DND-41 (cell line): ENCODE measurements at regions not wholly inside any gene's neighbourhood (a gene's known extent, or its start where the extent isn't known, plus 50 kb on each side); places are given as distances from the start of the nearest gene placed in this dataset.

Experiments
- ATAC-seq: fragments of 200-7000 bp; cut with Tn5 transposase; 3 replicates; pipeline ENCODE4 v1.9.1; 2021; ENCODE audit warnings: low read depth; ENCODE audit not compliant: insufficient read depth
- DNase-seq: peaks from one replicate; pipeline ENCODE4 v3.0.0-alpha.2; 2020
- H2AFZ ChIP-seq: 2 replicates; pipeline ENCODE4 v1.6.0; 2012; ENCODE audit warnings: low read depth, low read length
- H3K27ac ChIP-seq: 2 replicates; pipeline ENCODE4 v1.5.1; 2012; ENCODE audit warnings: low read length, inconsistent platforms
- H3K27me3 ChIP-seq: fragments of 200-600 bp; sonication (generic); 2 replicates; pipeline ENCODE4 v1.6.0; 2012; ENCODE audit warnings: low read length, mild to moderate bottlenecking, inconsistent platforms; ENCODE audit not compliant: insufficient read depth, poor library complexity
- H3K36me3 ChIP-seq: 2 replicates; pipeline ENCODE4 v1.5.1; 2012; ENCODE audit warnings: low read length, inconsistent platforms; ENCODE audit not compliant: insufficient read depth
- H3K4me1 ChIP-seq: 2 replicates; pipeline ENCODE4 v1.5.1; 2012; ENCODE audit warnings: mild to moderate bottlenecking, low read length; ENCODE audit not compliant: insufficient read depth
- H3K4me2 ChIP-seq: 2 replicates; pipeline ENCODE4 v1.6.0; 2012; ENCODE audit warnings: mild to moderate bottlenecking, moderate library complexity, low read length, inconsistent platforms; ENCODE audit not compliant: insufficient read depth
- H3K4me3 ChIP-seq, 2 experiments: fragments of 200-600 bp in 1 of 2; shearing (Covaris generic) in 1 of 2; 2 replicates each; pipeline ENCODE4 v1.5.1; 2012 to 2016; ENCODE audit warnings: inconsistent platforms in 2 of 2, low read length in 2 of 2, mild to moderate bottlenecking in 2 of 2, low read depth in 1 of 2, moderate library complexity in 1 of 2
- H3K79me2 ChIP-seq: 2 replicates; pipeline ENCODE4 v1.6.0; 2012; ENCODE audit warnings: low read length, inconsistent platforms; ENCODE audit not compliant: insufficient read depth
- H3K9ac ChIP-seq: 2 replicates; pipeline ENCODE4 v1.6.0; 2012; ENCODE audit warnings: low read depth, mild to moderate bottlenecking, inconsistent platforms, low read length, moderate library complexity
- H3K9me3 ChIP-seq: 2 replicates; pipeline ENCODE4 v1.5.1; 2012; ENCODE audit warnings: low read length, moderate library complexity, mild to moderate bottlenecking, inconsistent platforms; ENCODE audit not compliant: insufficient read depth, severe bottlenecking
- H4K20me1 ChIP-seq: 2 replicates; pipeline ENCODE4 v1.6.0; 2012; ENCODE audit warnings: low read length; ENCODE audit not compliant: insufficient read depth
- CTCF ChIP-seq: IDR thresholded peaks from 2 replicates; pipeline ENCODE4 v1.5.1; 2012; ENCODE audit warnings: borderline replicate concordance, low read length, moderate library complexity, mild to moderate bottlenecking; ENCODE audit not compliant: poor library complexity, severe bottlenecking; ENCODE audit errors: extremely low read depth
- EZH2 ChIP-seq: IDR thresholded peaks from 3 replicates; pipeline ENCODE4 v1.6.1; 2012; ENCODE audit warnings: borderline replicate concordance, low read depth, mild to moderate bottlenecking, moderate library complexity, low read length, inconsistent platforms; ENCODE audit not compliant: severe bottlenecking

GRCh38 chr21:34278451-34278850, 85.4 kb upstream of the KCNE2 start:
- Histone ChIP-seq H3K27ac (no peak overlapping the region), H3K4me2 (no peak overlapping the region), H3K4me3 (no peak overlapping the region), H3K4me1 (no peaks in the 10 kb centered on the region), H3K36me3 (no peaks in the 10 kb centered on the region), H3K9ac (no peak overlapping the region), H3K27me3 (no peaks in the 10 kb centered on the region), H4K20me1 (no peaks in the 10 kb centered on the region), H3K9me3 (no peaks in the 10 kb centered on the region), H3K79me2 (no peaks in the 10 kb centered on the region), H2AFZ (no peak overlapping the region)
- no peak for ATAC-seq
- TF ChIP-seq EZH2: no peak
- TF ChIP-seq CTCF: no peak
- no peak for DNase-seq

GRCh38 chr21:34279285-34279684, 84.5 kb upstream of the KCNE2 start:
- Histone ChIP-seq H3K9me3 (no peaks in the 10 kb centered on the region), H3K36me3 (no peaks in the 10 kb centered on the region), H3K27me3 (no peaks in the 10 kb centered on the region), H3K79me2 (no peaks in the 10 kb centered on the region), H3K9ac (no peak overlapping the region), H3K4me2 (no peak overlapping the region), H3K4me1 (no peaks in the 10 kb centered on the region), H3K4me3 (no peak overlapping the region), H4K20me1 (no peaks in the 10 kb centered on the region), H3K27ac (no peak overlapping the region), H2AFZ (no peak overlapping the region)
- no peak for DNase-seq
- no peak for ATAC-seq
- TF ChIP-seq CTCF: no peak
- no peak for TF ChIP-seq EZH2

- Histone ChIP-seq H3K4me3 (no peak overlapping the region), H3K27me3 (no peaks in the 10 kb centered on the region), H2AFZ (no peak overlapping the region), H3K4me1 (no peaks in the 10 kb centered on the region), H3K79me2 (no peaks in the 10 kb centered on the region), H4K20me1 (no peaks in the 10 kb centered on the region), H3K36me3 (no peaks in the 10 kb centered on the region), H3K27ac (no peak overlapping the region), H3K9me3 (no peaks in the 10 kb centered on the region), H3K4me2 (no peak overlapping the region), H3K9ac (no peak overlapping the region)
- DNase-seq (no peak), ATAC-seq (no peak)
- TF ChIP-seq EZH2 (no peak), CTCF (no peak)
Measured at GRCh38 chr21:34279883-34280282, 83.9 kb upstream of the KCNE2 start.

- H3K27ac ChIP-seq: no peak overlapping the region
- no peak overlapping the region for H3K9ac ChIP-seq
- H3K9me3 ChIP-seq: no peaks in the 10 kb centered on the region
- no peaks in the 10 kb centered on the region for H3K4me1 ChIP-seq
- H3K36me3 ChIP-seq: no peaks in the 10 kb centered on the region
- no peaks in the 10 kb centered on the region for H3K27me3 ChIP-seq
- H4K20me1 ChIP-seq: no peaks in the 10 kb centered on the region
- H2AFZ ChIP-seq: no peak overlapping the region
- TF ChIP-seq CTCF (no peak), EZH2 (no peak)
- no peak for DNase-seq
- ATAC-seq: no peak
- no peak overlapping the region for H3K4me2 ChIP-seq
- H3K4me3 ChIP-seq: no peak overlapping the region
- H3K79me2 ChIP-seq: no peaks in the 10 kb centered on the region
Measured at GRCh38 chr21:34280389-34280795, 83.4 kb upstream of the KCNE2 start.
